ENCODE measurements at regions not wholly inside any gene's neighbourhood (a gene's known extent, or its start where the extent isn't known, plus 50 kb on each side); places are given as distances from the start of the nearest gene placed in this dataset.

GRCh38 chr12:59240048-59240447 lies 319.7 kb upstream of the LRIG3 start:
- DNase-seq (ENCODE audit: low spot score) (no peak), FAIRE-seq (no peak)

- no peak for FAIRE-seq
- no peak for DNase-seq (ENCODE audit: low spot score)
Observed at GRCh38 chr12:59234391-59234790, 314.1 kb upstream of the LRIG3 start.

- FAIRE-seq, result no peak
- no peak for DNase-seq (ENCODE audit: low spot score)
Observed at GRCh38 chr12:59230334-59230733, 310.0 kb upstream of the LRIG3 start.

- DNase-seq (ENCODE audit: low spot score) (no peak), FAIRE-seq (no peak)
Observed at GRCh38 chr12:59219148-59219547, 298.8 kb upstream of the LRIG3 start.

- no peak for FAIRE-seq
Observed at GRCh38 chr12:59196989-59197388, 276.7 kb upstream of the LRIG3 start.

GRCh38 chr12:59194794-59195193 lies 274.5 kb upstream of the LRIG3 start:
- FAIRE-seq (no peak), DNase-seq (ENCODE audit: low spot score) (no peak)

More at GRCh38 chr12:59196989-59197388, 276.7 kb upstream of the LRIG3 start:
- no peak for DNase-seq (ENCODE audit: low spot score)

- FAIRE-seq (no peak), DNase-seq (ENCODE audit: low spot score) (no peak)
Observed at GRCh38 chr12:59193476-59194050, 273.3 kb upstream of the LRIG3 start.

GRCh38 chr12:59191372-59191771 lies 271.1 kb upstream of the LRIG3 start:
- FAIRE-seq (no peak), DNase-seq (ENCODE audit: low spot score) (no peak)

- no peak for FAIRE-seq
- DNase-seq (ENCODE audit: low spot score), result no peak
Observed at GRCh38 chr12:59186451-59186850, 266.1 kb upstream of the LRIG3 start.

GRCh38 chr12:59185295-59185694 lies 265.0 kb upstream of the LRIG3 start:
- no peak for FAIRE-seq
- no peak for DNase-seq (ENCODE audit: low spot score)

GRCh38 chr12:59182658-59183455 lies 262.6 kb upstream of the LRIG3 start:
- FAIRE-seq (no peak), DNase-seq (ENCODE audit: low spot score) (no peak)

- FAIRE-seq, result no peak
- DNase-seq (ENCODE audit: low spot score), result peak; percentile 10
Observed at GRCh38 chr12:59182191-59182590, 261.9 kb upstream of the LRIG3 start.

- DNase-seq (ENCODE audit: low spot score) (peak; percentile 10), FAIRE-seq (no peak)
Observed at GRCh38 chr12:59181196-59181777, 261.0 kb upstream of the LRIG3 start.

GRCh38 chr12:59179231-59179630 lies 258.9 kb upstream of the LRIG3 start:
- no peak for DNase-seq (ENCODE audit: low spot score)
- no peak for FAIRE-seq

- DNase-seq (ENCODE audit: low spot score) (no peak), FAIRE-seq (no peak)
Observed at GRCh38 chr12:59173695-59174094, 253.4 kb upstream of the LRIG3 start.

GRCh38 chr12:59168647-59169046 lies 248.3 kb upstream of the LRIG3 start:
- no peak for DNase-seq (ENCODE audit: low spot score)

GRCh38 chr12:59166457-59166856 lies 246.2 kb upstream of the LRIG3 start:
- no peak for DNase-seq (ENCODE audit: low spot score)

More at GRCh38 chr12:59168647-59169046, 248.3 kb upstream of the LRIG3 start:
- no peak for FAIRE-seq

GRCh38 chr12:59164991-59165718 lies 244.9 kb upstream of the LRIG3 start:
- DNase-seq (ENCODE audit: low spot score), result no peak
- FAIRE-seq, result no peak

More at GRCh38 chr12:59166457-59166856, 246.2 kb upstream of the LRIG3 start:
- FAIRE-seq, result no peak

- DNase-seq (ENCODE audit: low spot score), result no peak
- no peak for FAIRE-seq
Observed at GRCh38 chr12:59164226-59164625, 243.9 kb upstream of the LRIG3 start.

GRCh38 chr12:59158681-59159080 lies 238.4 kb upstream of the LRIG3 start:
- DNase-seq (ENCODE audit: low spot score) (no peak), FAIRE-seq (no peak)

GRCh38 chr12:59158066-59158465 lies 237.8 kb upstream of the LRIG3 start:
- no peak for DNase-seq (ENCODE audit: low spot score)
- no peak for FAIRE-seq

GRCh38 chr12:59155448-59155847 lies 235.1 kb upstream of the LRIG3 start:
- DNase-seq (ENCODE audit: low spot score) (no peak), FAIRE-seq (no peak)
